BLaER1 (cell line): ENCODE measurements at regions not wholly inside any gene's neighbourhood (a gene's known extent, or its start where the extent isn't known, plus 50 kb on each side); places are given as distances from the start of the nearest gene placed in this dataset.

Experiments
- H3K27ac ChIP-seq: shearing (Covaris generic); formaldehyde crosslinking; 2 replicates; pipeline ENCODE4 v1.8.1; 2022
- H3K27me3 ChIP-seq: shearing (Covaris generic); formaldehyde crosslinking; 2 replicates; pipeline ENCODE4 v1.8.1; 2022
- H3K36me3 ChIP-seq: shearing (Covaris generic); formaldehyde crosslinking; 2 replicates; pipeline ENCODE4 v1.8.1; 2022
- H3K4me1 ChIP-seq: shearing (Covaris generic); formaldehyde crosslinking; 2 replicates; pipeline ENCODE4 v1.8.1; 2022
- H3K4me2 ChIP-seq: shearing (Covaris generic); formaldehyde crosslinking; 2 replicates; pipeline ENCODE4 v1.8.1; 2022
- H3K4me3 ChIP-seq: shearing (Covaris generic); formaldehyde crosslinking; 2 replicates; pipeline ENCODE4 v1.8.1; 2022
- H3K9ac ChIP-seq: shearing (Covaris generic); formaldehyde crosslinking; 2 replicates; pipeline ENCODE4 v1.8.1; 2022
- H3K9me3 ChIP-seq: shearing (Covaris generic); formaldehyde crosslinking; 2 replicates; pipeline ENCODE4 v1.8.1; 2022
- H4K20me1 ChIP-seq: shearing (Covaris generic); formaldehyde crosslinking; 2 replicates; pipeline ENCODE4 v1.8.1; 2022
- Cebpa-rat ChIP-seq: shearing (Covaris generic); IDR thresholded peaks from 2 replicates; pipeline ENCODE4 v1.8.1; 2022

DNA sequence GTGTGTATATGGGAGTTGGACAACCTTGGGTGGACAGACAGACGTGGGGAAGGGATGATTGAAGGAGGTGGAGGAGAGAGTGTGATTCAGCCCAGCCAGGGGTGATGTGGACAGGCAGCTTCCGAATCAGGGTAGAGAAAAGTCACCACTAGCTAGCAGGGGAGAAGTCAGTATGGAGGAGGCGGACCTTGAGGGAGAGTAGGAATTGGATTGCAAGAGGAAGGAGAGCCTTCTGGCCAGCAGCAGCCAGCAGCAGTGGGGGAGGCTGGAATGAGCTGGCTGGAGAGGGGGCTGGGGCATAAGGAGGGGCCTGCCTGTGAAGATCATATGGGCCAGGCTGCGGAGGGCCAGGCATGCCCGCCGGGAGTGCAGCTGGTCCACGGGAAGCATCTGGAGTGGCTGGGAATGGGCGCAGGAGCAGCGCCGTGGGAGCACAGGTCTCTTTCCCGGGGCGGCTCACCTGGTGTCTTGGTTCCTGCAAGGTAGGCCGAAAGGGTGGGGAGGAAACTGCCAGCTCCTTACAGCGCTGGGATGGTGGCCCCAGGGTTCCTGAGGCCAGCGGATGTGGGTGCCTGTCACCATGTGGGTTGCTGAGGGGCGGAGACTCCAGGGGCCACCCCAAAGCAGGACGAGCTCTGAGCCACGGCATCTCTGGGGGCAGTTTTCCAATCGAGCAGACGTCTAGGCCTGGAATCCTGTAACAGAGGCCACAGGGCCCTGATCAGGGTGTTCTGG lies 235.3 kb downstream of the SEC14L1 start:
- TF ChIP-seq Cebpa-rat: no peak
- Histone ChIP-seq H3K9ac (peak overlapping the region; percentile 95), H3K4me2 (peak overlapping the region; percentile 96), H3K36me3 (peaks cover 15% of the 10 kb centered on the region; the same call in 1 of the 2 replicates), H3K4me3 (peak overlapping the region; percentile 98), H3K27me3 (no peaks in the 10 kb centered on the region), H3K9me3 (no peaks in the 10 kb centered on the region), H3K4me1 (peaks cover 78% of the 10 kb centered on the region), H3K27ac (peak overlapping the region; percentile 89), H4K20me1 (peaks cover 66% of the 10 kb centered on the region)

- Histone ChIP-seq H3K27ac (peak overlapping the region; percentile 89), H3K27me3 (no peaks in the 10 kb centered on the region), H3K4me3 (peak overlapping the region; percentile 98; the same call in 1 of the 2 replicates), H3K9ac (peak overlapping the region; percentile 95), H3K36me3 (peaks cover 15% of the 10 kb centered on the region; the same call in 1 of the 2 replicates), H3K9me3 (no peaks in the 10 kb centered on the region), H3K4me2 (peak overlapping the region; percentile 96), H3K4me1 (peaks cover 78% of the 10 kb centered on the region), H4K20me1 (peaks cover 76% of the 10 kb centered on the region)
- TF ChIP-seq Cebpa-rat: no peak
Measured at GRCh38 chr17:77376795-77377709, 236.3 kb downstream of the SEC14L1 start.

- 0 out of 2 replicates have a peak overlapping the region, but pooled peaks have one; percentile 24 for H3K27ac ChIP-seq
- no peaks in the 10 kb centered on the region for H3K9me3 ChIP-seq
- no peaks in the 10 kb centered on the region for H3K27me3 ChIP-seq
- peak overlapping the region; percentile 95; the same call in 1 of the 2 replicates for H3K9ac ChIP-seq
- H3K4me2 ChIP-seq: peak overlapping the region; percentile 96
- H3K4me3 ChIP-seq: no peak overlapping the region
- H4K20me1 ChIP-seq: peaks cover 83% of the 10 kb centered on the region
- H3K36me3 ChIP-seq: peaks cover 15% of the 10 kb centered on the region; the same call in 1 of the 2 replicates
- peaks cover 78% of the 10 kb centered on the region for H3K4me1 ChIP-seq
- TF ChIP-seq Cebpa-rat: no peak
Measured at GRCh38 chr17:77377710-77378235, 237.0 kb downstream of the SEC14L1 start.

DNA sequence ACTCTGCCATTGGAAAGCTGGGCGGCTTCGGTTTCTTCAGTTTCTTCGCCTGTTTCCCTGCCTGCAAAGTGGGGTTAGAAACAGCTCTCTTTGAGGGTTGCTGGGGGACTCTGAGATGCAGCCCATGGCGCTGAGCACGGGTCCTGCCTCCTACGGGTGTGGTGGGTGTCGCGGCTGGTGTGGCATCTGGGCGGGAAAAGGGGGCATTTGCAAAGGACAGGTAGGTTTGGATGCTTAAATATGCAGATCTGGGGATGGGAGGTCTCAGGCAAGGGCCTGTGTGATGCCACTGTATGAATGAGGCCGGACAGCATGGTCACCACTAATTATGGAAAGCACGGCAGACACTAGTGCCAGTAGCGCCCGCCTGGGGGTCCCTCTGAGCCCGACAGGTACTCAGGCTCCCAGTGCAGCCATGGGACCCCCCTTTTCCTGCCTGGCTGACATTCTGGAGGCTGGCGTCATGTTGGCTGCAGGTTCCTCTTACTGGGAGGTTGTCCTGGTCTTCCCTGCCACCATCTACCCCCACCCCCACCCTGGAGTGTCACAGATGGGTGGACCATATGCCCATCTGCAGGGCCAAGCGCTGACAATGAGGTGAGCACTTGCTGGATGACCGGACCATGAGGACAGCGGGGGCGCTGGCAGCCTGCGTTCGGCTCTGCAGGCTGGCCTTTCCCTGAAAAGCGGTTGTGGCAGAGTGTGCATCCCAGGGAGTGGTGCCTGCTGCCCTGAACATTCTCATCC lies 237.7 kb downstream of the SEC14L1 start:
- H3K9me3 ChIP-seq: no peaks in the 10 kb centered on the region
- peaks cover 16% of the 10 kb centered on the region for H3K36me3 ChIP-seq
- peaks cover 86% of the 10 kb centered on the region for H3K4me1 ChIP-seq
- H3K9ac ChIP-seq: 0 out of 2 replicates have a peak overlapping the region, but pooled peaks have one; percentile 95
- H3K27ac ChIP-seq: peak overlapping the region; percentile 45; the same call in 1 of the 2 replicates
- no peak overlapping the region for H3K4me3 ChIP-seq
- peaks cover 90% of the 10 kb centered on the region for H4K20me1 ChIP-seq
- H3K27me3 ChIP-seq: no peaks in the 10 kb centered on the region
- peak overlapping the region; percentile 96 for H3K4me2 ChIP-seq
- no peak for TF ChIP-seq Cebpa-rat

DNA sequence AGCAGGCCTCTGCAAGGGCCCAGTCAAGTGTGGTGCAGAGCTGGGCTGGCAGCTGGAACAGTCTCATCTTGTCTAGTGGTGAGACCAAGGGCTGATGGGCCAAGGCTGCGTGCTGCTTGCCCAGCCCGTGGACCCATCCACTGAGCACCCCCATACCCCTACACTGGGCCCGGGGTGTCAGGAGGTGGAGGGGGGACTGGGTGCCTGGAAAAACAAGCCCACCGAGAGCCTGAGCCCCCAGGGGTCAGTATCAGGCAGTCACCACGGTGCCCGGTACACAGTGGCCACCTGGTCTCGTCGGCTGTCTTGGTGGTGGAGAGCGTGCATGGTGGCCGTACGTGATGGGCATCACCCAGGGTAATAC lies 238.3 kb downstream of the SEC14L1 start:
- H3K9me3 ChIP-seq: no peaks in the 10 kb centered on the region
- H3K4me1 ChIP-seq: peaks cover 91% of the 10 kb centered on the region
- TF ChIP-seq Cebpa-rat: no peak
- H3K9ac ChIP-seq: no peak overlapping the region
- H3K4me3 ChIP-seq: no peak overlapping the region
- H3K27ac ChIP-seq: peak overlapping the region; percentile 45; the same call in 1 of the 2 replicates
- peak overlapping the region; percentile 96 for H3K4me2 ChIP-seq
- H3K36me3 ChIP-seq: peaks cover 22% of the 10 kb centered on the region
- H4K20me1 ChIP-seq: peaks cover 96% of the 10 kb centered on the region
- H3K27me3 ChIP-seq: no peaks in the 10 kb centered on the region

- peak overlapping the region; percentile 96 for H3K4me2 ChIP-seq
- H3K27me3 ChIP-seq: no peaks in the 10 kb centered on the region
- TF ChIP-seq Cebpa-rat: no peak
- H3K27ac ChIP-seq: peak overlapping the region; percentile 45; the same call in 1 of the 2 replicates
- H3K4me3 ChIP-seq: no peak overlapping the region
- peaks cover 99% of the 10 kb centered on the region for H3K4me1 ChIP-seq
- peaks cover 27% of the 10 kb centered on the region for H3K36me3 ChIP-seq
- no peaks in the 10 kb centered on the region for H3K9me3 ChIP-seq
- peaks cover 97% of the 10 kb centered on the region for H4K20me1 ChIP-seq
- no peak overlapping the region for H3K9ac ChIP-seq
Measured at GRCh38 chr17:77379832-77380231, 239.1 kb downstream of the SEC14L1 start.

DNA sequence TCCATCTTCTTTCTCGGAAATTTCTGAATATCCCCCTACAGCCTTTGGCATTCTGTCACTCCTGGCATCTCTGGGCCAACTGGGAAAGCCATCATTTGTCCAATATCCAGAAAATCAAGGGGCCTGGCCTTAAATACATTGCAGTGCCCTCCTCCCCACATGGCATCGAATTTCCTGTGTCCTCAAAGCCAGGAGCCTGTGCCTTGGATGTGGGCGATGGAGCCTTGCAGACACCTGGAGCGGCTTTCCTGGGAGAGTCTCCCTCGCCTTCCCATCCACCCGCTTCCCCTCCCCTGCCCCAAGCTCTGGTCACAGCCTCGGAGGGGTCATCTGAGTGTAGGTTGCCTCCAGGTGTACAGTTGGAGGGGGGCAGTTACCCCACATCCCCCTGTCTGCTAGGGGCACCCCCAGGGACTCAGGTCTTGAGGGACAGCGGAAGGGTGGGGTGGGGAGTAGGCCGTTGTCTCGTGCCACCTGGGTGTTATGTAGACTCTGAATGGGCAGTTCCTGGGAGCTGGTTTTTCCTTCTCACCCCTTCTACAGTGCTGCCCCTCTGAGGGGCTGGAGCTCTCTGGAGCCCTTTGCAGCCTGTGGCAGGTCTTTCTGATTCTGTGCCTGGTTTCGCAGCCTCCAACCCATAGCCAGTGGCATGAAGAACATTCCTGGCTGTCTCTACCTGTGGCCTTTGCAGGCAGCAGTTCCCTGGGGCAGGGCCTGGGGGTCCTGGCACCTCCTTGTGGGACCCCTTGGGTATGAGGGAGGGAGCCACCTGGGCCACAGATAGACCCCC lies 239.8 kb downstream of the SEC14L1 start:
- Histone ChIP-seq H3K4me2 (peak overlapping the region; percentile 96), H3K9me3 (no peaks in the 10 kb centered on the region), H4K20me1 (peaks cover 97% of the 10 kb centered on the region)

DNA sequence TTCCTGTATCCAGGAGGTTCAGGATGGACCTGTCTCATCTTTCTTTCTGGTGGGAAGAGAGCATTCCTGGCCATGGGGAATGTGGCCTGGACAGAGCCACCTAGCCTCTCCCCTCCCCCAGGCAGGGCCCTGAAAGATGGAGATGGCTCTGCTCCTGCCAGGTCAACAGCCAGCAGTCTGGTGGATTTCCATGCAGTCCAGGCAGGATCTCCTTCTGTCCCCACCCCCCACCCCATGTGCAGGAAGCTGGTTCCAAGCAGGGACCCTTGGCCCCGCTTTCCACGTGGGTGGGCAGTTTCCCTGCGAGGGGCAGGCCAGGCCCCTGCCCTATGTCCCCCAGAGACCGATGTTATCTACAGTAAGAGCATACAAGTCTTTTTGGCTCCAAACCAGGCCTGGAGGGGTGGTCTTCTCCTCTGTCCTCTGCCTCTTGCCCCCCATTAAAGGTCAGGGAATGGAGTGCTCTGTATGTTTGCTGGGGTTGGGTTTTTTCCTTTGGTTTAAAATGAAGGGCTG lies 240.5 kb downstream of the SEC14L1 start:
- Histone ChIP-seq H3K4me2 (peak overlapping the region; percentile 96), H3K9ac (peak overlapping the region; percentile 61), H3K27ac (peak overlapping the region; percentile 63), H3K9me3 (no peaks in the 10 kb centered on the region), H3K4me3 (no peak overlapping the region; the same call in 1 of the 2 replicates), H3K27me3 (no peaks in the 10 kb centered on the region), H3K4me1 (peaks cover 100% of the 10 kb centered on the region), H3K36me3 (peaks cover 27% of the 10 kb centered on the region), H4K20me1 (peaks cover 97% of the 10 kb centered on the region)
- no peak for TF ChIP-seq Cebpa-rat

More for the DNA sequence above, 239.8 kb downstream of the SEC14L1 start:
- Histone ChIP-seq H3K4me3 (peak overlapping the region; percentile 11; the same call in 1 of the 2 replicates), H3K9ac (peak overlapping the region; percentile 61), H3K27me3 (no peaks in the 10 kb centered on the region), H3K27ac (peak overlapping the region; percentile 63), H3K4me1 (peaks cover 100% of the 10 kb centered on the region), H3K36me3 (peaks cover 27% of the 10 kb centered on the region)
- no peak for TF ChIP-seq Cebpa-rat
